Activated CD4-positive, alpha-beta T cell treated with anti-CD3 and anti-CD28 coated beads, Interleukin-10, Interleukin-2, amounts not matched to agents 100 ng/mL and 50 ng/mL, durations not matched to agents 16 hours and 8 hours (primary cell): ENCODE measurements at regions not wholly inside any gene's neighbourhood (a gene's known extent, or its start where the extent isn't known, plus 50 kb on each side); places are given as distances from the start of the nearest gene placed in this dataset.

ENCODE experiments used
- DNase-seq: peaks from one replicate; pipeline ENCODE4 v3.0.0-alpha.2; 2020

DNA sequence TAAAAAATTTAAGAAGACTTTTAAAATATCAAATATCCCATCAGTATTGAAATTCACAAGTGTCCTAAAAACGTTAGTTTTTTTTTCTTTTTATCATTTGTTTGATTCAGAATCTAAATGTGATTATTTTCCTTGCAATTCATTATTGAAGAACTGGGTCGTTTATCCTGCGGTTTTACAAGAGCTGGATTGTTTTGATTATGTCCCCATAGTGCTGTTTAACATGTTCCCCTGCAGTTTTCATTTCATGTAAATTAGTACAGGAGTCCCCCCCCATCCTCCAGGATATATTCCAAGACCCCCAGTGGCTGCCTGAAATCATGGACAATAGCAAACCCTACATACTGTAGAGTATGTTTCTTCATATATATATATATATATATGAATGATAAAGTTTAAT, 105.7 kb downstream of the KCTD15 start:
- DNase-seq = no peak

GRCh38 chr19:33902802-33903488, 106.3 kb downstream of the KCTD15 start:
- no peak for DNase-seq

- DNase-seq = no peak
Observed at GRCh38 chr19:33903489-33903850, 106.8 kb downstream of the KCTD15 start.

DNA sequence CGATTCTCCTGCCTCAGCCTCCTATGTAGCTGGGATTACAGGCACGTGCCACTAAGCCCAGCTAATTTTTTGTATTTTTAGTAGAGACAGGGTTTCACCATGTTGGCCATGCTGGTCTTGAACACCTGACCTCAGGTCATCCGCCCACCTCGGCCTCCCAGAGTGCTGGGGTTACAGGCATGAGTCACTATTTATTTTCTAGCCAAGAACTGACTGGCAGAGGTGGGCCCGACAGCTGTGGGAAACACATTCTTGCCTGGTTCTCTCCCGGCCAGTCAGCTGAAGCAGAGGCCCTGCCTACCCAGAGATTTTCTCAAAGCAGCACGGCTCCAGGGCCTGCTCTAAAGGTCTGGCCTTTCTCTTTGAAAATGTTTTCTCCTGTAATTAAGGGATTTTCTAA, 108.0 kb downstream of the KCTD15 start:
- DNase-seq = no peak

- DNase-seq = no peak
Observed at GRCh38 chr19:33905473-33905936, 108.8 kb downstream of the KCTD15 start.

DNA sequence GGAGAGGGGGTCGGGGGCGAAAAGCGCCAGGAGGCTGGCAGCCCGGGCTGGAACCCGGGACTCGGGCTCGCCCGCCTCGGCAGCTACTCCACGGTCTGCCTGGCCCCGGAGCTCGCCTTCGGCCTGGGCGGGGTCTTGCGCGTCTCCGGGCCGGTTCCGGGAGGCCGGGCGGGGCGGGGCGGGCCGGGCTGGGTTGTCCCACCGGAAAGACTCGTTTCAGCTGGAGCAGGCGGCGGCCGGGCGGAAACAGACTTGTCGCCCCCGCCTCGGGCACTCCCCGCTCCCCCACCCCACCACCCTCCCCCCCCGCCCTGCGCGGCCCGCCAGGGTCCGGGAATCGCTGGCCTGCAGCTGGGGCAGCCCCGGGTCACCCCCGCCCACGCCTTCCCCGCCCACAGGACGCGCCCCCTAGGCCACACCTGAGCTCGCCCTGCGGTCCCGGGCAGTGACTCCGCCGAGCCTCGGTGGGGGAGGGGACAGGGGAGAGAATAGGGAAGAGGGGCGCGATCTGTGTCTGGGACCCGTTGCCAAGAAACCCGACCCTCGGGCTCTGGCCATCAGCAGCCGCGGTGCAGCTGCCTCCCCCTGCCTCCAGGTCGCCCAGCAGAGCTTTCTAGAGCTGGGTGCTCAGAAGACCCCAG, 109.4 kb downstream of the KCTD15 start:
- peak; percentile 5 for DNase-seq

GRCh38 chr19:33906578-33907335, 110.1 kb downstream of the KCTD15 start:
- no peak for DNase-seq

- no peak for DNase-seq
Observed at GRCh38 chr19:33910922-33911321, 114.3 kb downstream of the KCTD15 start.

DNA sequence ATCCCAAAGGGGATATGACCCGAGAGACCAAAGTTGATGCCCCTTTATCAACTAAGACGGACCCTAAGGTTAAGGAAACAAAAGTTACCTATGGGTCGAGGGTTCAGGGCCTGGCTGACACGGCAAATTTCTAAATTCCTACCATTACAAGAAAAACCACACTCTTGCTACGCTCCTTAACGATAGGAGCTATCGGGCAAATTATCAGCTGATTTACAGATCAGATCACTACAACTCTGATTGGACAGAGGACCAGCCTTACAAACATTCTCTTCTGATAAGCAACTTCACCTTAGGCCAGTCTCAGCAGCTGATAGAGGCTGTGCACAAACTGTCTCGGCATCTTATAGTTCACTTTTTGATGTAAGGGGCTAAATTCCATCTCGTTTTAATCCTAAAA, 117.9 kb downstream of the KCTD15 start:
- DNase-seq = no peak

DNA sequence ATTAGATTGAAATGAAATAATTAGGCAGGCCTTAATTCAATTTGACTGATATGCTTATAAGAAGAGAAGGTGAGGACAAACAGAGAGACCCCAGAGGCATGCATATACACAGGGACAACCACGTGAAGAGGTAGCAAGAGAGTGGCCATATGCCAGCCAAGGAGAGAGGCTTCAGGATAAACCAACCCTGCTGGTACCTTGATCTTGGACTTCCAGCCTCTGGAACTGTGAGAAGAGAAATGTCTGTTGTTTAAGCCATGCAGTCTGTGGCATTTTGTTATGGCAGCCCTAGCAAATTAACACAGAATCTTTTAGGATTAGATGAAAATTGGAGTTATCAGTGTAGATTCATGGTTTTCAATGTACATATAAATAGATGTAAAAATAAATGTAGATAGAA, 120.1 kb downstream of the KCTD15 start:
- no peak for DNase-seq

- DNase-seq = no peak
Observed at GRCh38 chr19:33919291-33919690, 122.6 kb downstream of the KCTD15 start.

- DNase-seq = no peak
Observed at GRCh38 chr19:33921165-33921564, 124.5 kb downstream of the KCTD15 start.

DNA sequence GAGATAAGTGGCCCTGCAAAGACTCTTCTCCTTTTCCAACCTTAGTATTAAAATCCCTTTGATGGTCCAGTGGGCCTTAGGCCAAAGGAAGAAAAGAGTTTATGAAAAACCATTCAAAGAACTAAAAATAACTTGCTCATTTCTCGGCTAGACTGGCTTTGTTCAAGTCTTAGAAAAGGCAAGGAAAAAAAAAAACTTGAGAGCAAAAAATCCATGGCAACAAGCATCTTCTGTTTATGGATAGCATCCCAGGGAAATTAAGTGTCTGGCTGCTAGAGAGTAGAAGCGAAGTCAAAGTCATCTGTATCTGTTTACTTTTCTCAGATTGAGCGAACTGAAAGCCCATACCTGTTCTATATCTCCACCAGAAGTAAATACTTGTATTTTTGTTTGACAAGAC, 129.6 kb downstream of the KCTD15 start:
- no peak for DNase-seq

GRCh38 chr19:33927789-33928457, 131.3 kb downstream of the KCTD15 start:
- DNase-seq = no peak

DNA sequence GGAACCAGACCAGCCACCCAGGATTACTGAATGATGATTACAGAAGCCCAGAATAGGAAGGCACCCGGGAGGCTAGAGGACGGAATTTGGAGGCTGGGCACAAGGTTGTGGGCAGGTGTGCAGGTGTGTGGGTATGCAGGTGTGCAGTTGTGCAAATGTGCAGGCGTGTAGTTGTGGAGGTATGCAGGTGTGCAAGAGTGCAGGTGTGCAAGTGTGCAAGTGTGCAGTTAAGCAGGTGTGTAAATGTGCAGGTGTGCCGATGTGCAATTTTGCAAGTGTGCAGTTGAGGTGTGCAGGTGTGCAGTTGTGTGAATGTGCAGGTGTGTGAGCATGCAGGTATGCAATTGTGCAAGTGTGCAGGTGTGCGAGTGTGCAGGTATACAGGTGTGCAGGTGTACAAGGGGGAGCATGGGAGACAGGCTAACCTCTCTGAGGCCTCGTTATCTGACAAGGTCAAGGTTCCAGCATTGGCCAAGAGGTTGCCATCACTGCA, 131.8 kb downstream of the KCTD15 start:
- no peak for DNase-seq

DNA sequence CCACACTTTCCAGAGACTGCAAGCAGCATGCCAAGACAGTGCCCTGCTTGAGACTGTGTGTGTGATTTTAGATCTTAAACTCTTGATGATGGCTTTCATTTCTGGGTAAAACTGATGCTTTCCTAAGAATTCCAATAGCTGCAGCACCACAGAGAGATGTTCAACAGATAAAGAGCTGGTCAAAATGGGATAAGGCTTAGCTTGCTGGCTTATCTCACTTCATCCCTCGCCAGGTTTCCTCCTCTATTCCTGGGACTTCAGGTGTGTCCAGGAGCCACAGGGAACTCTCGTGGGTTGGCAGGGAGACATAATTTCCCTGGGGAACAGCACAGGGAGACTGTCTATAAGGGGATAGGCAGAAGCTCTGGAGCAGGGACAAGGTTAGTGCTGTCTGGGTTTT, 137.3 kb downstream of the KCTD15 start:
- no peak for DNase-seq

- DNase-seq = no peak
Observed at GRCh38 chr19:33938821-33939220, 142.2 kb downstream of the KCTD15 start.

- DNase-seq = no peak
Observed at GRCh38 chr19:33941133-33941532, 144.5 kb downstream of the KCTD15 start.

DNA sequence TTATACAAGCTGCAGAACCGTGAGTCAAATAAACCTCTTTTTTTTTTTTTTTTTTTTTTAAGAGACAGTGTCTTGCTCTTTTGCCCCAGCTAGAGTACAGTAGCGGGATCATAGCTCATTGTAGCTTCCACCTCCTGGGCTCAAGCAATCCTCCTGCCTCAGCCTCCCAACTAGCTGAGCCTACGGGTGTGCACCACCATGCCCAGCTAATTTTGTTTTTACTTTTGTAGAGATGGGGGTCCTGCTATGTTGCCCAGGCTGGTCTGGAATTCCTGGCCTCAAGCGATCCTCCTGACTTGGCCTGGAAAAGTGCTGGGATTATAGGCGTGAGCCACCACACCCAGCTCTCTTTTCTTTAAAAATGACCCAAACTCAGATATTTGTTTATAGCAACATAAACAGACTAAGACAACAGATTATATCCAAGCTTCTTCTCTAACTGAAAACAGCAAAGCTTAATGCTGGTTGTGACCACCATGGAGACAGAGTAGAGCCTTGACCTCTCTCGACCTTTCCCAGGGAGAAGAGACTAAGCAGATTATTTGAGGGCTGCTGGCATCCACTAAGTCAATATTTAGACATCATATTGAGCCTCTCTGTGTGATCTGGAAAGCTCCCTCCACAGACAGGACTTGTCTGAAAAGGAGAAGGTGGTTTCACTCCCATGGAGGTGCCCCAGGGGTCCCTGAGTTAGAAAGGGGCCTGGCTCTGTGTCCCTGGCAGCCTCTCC, 150.0 kb downstream of the KCTD15 start:
- DNase-seq = no peak

DNA sequence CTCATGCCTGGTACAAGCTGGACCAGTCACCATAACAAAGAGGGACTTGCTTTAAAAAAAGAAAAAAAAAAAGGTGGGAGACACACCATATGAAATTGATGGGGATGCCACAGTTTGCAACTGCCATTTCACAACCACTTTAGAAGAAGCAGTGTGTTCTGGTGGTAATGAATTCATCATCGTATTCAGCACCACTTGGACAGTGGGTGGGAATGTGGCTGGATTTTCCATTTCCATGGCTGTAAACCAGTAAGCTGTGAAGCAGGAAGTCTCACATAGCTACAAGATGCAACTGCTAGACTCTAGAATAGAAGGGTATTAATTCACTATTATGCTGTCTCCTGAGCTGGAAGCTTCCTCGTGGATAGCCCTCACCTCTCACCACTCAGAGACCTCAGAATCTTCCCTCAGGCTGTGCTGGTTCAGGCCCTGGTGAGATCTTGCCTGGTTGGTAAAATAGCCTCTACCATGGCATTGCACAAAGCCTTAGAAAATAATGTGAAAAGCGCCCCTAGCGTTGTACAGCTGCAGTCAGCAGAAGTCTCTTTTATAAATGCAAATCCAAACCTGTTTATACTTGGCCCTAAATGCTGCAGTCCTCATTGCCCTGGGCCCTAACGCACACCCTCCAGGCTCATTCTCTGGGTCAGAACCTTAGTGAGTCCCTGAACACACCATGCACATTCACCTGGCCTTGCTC, 150.7 kb downstream of the KCTD15 start:
- no peak for DNase-seq

- no peak for DNase-seq
Observed at GRCh38 chr19:33948651-33949335, 152.1 kb downstream of the KCTD15 start.
